Pancreas (tissue), 10 donors: ENCODE measurements at regions not wholly inside any gene's neighbourhood (a gene's known extent, or its start where the extent isn't known, plus 50 kb on each side); places are given as distances from the start of the nearest gene placed in this dataset.

Source experiments
- ATAC-seq, 4 donors: fragments of 200-7000 bp; cut with Tn5 transposase; one replicate each; pipeline versions ENCODE4 v1.8.0 to v1.9.1; 2020; ENCODE audit warnings: mild to moderate bottlenecking in 4 of 4, moderate library complexity in 4 of 4
- DNase-seq, 6 donors: peaks; one replicate each; pipeline ENCODE4 v3.0.0-alpha.2; 2020
- FAIRE-seq: peaks from 2 replicates; lab custom pipeline; 2012; peaks lifted over from hg19 to GRCh38; lab: Jason Lieb, UNC
- H3K27ac ChIP-seq, 4 donors: fragments of 200-600 bp; sonication (generic); 1 replicate in 3 of 4; 2 replicates in 1 of 4; pipeline versions ENCODE4 v1.5.0 to v1.8.0; 2020
- H3K27me3 ChIP-seq, 4 donors: fragments of 200-600 bp; one replicate each; pipeline ENCODE4 v1.8.0; 2021
- H3K36me3 ChIP-seq, 3 donors: fragments of 200-600 bp; sonication (generic) in 1 of 3; one replicate each; pipeline versions ENCODE4 v1.5.0 to v1.8.0; 2020 to 2021
- H3K4me1 ChIP-seq, 3 donors: fragments of 200-600 bp; one replicate each; pipeline ENCODE4 v1.8.0; 2021
- H3K4me3 ChIP-seq, 4 donors: fragments of 200-600 bp; sonication (generic) in 2 of 4; one replicate each; pipeline versions ENCODE4 v1.5.0 to v1.8.0; 2020 to 2021
- H3K9me3 ChIP-seq, 4 donors: fragments of 200-600 bp; one replicate each; pipeline ENCODE4 v1.8.0; 2021
- WGBS, 2 donors: extraction: QIAGEN DNeasy Blood & Tissue Kit; methylation state at CpG; one replicate each; pipeline ENCODE4 v1.1.7; 2013; 5-methylcytosine and 5-hydroxymethylcytosine counted together
- intact Hi-C, 3 donors: fragments of 100-400 bp; cut with DNase I; formaldehyde crosslinking; loops; one replicate each; pipeline versions ENCODE4 v1.11.1 to v1.14.2; 2022
- TF ChIP-seq, protein P1 (sequence below), 4 donors: fragments of 200-600 bp; sonication (generic) in 3 of 4; IDR thresholded peaks; one replicate each; pipeline versions ENCODE4 v1.5.0 to v1.8.0; 2021; ENCODE audit warnings: antibody characterized with exemption in 4 of 4
- donor health status: healthy with polysubstance abuse.
- donor health status: DM: no; HTN: no; CAD: no; lungs with moderate emphysema.
- donor health status: DM: no; HTN: no; CAD: no.
- donor health status: control.
- donor health status: control.
- donor health status: Bipolar disorder and iron deficiency.
- donor health status: DM: yes; HTN: yes; CAD: no.
- donor health status: DM: no; HTN: no; CAD: no.
- donor health status: DM: no; HTN: no; CAD: no.
- donor health status: DM: yes; HTN: yes; CAD: no.

- TF ChIP-seq, protein P1, sequence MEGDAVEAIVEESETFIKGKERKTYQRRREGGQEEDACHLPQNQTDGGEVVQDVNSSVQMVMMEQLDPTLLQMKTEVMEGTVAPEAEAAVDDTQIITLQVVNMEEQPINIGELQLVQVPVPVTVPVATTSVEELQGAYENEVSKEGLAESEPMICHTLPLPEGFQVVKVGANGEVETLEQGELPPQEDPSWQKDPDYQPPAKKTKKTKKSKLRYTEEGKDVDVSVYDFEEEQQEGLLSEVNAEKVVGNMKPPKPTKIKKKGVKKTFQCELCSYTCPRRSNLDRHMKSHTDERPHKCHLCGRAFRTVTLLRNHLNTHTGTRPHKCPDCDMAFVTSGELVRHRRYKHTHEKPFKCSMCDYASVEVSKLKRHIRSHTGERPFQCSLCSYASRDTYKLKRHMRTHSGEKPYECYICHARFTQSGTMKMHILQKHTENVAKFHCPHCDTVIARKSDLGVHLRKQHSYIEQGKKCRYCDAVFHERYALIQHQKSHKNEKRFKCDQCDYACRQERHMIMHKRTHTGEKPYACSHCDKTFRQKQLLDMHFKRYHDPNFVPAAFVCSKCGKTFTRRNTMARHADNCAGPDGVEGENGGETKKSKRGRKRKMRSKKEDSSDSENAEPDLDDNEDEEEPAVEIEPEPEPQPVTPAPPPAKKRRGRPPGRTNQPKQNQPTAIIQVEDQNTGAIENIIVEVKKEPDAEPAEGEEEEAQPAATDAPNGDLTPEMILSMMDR (IDR thresholded peaks at IDR 0.05): no peak
- intact Hi-C loops: no loop called here
- ATAC-seq: no peak
- no peak for FAIRE-seq
- H3K9me3 ChIP-seq: no peaks in the 10 kb centered on the region
- H3K36me3 ChIP-seq: no peaks in the 10 kb centered on the region
- no peak for DNase-seq
- H3K4me1 ChIP-seq: no peaks in the 10 kb centered on the region
- no peaks in the 10 kb centered on the region for H3K27me3 ChIP-seq
- WGBS, 2 donors: 44 to 49% methylated on average over 5 of the region's 5 CpGs
- H3K27ac ChIP-seq: no peak overlapping the region
- no peak overlapping the region for H3K4me3 ChIP-seq
Observed at GRCh38 chr3:10672422-10672821, 143.6 kb upstream of the SLC6A11 start.

DNA sequence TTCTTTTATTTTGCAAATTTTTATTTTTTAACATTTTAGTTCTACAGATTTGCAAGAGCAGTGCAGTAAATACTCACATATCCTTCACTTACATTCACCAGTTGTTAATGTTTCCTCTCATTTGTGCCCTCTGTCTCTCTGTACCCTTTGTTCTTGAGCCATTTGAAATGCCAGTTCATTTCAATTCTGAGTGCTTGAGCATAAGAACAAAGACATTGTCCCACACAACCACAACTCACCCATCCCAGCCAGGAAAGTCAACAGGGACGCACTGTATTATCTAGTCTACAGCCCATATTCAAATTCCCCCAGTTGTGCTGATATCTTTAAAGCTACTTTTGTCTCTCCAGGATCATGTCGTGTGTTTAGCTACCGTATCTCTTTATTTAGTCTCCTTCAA is 141.4 kb upstream of the SLC6A11 start:
- no peak for ATAC-seq
- Histone ChIP-seq H3K4me1 (no peaks in the 10 kb centered on the region), H3K9me3 (no peaks in the 10 kb centered on the region), H3K36me3 (no peaks in the 10 kb centered on the region), H3K27me3 (no peaks in the 10 kb centered on the region), H3K27ac (no peak overlapping the region), H3K4me3 (no peak overlapping the region)
- intact Hi-C loops: no loop called here
- TF ChIP-seq, protein P1 (IDR thresholded peaks at IDR 0.05): no peak
- no peak for DNase-seq
- no peak for FAIRE-seq
- WGBS, 2 donors: 50 to 55% methylated on average over 3 of the region's 3 CpGs

GRCh38 chr3:10676905-10677304 is 139.1 kb upstream of the SLC6A11 start:
- 45 to 75% methylated on average over 1 of the region's 1 CpG for WGBS, 2 donors
- intact Hi-C loops: no loop called here

DNA sequence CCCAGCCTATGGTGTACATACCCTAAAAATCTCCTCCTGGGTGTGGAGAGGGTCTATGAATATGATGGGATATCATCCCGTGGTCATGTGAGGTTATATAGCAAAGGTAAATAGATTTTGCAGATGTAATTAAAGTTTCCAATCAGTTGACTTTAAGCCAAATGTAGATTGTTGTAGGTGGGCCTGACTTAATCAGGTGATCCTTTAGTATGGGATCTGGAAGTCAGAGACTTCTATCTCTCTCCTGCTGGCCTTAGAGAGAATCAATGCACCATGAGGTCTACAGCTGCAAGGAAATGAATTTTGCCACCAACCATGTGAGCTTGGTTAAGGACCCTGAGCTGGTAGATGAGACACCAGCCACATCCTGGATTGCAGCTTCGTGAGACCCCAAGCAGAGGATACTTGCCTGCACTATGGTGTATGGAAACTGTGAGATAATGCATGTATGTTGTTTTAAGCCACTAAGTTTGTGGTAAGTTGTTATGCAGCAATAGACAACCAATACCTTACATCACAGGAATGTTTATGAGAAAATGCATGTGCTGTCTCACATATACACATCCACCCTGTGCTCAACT is 137.1 kb upstream of the SLC6A11 start:
- Histone ChIP-seq H3K36me3 (no peaks in the 10 kb centered on the region), H3K27me3 (no peaks in the 10 kb centered on the region), H3K9me3 (no peaks in the 10 kb centered on the region), H3K27ac (no peak overlapping the region), H3K4me1 (no peaks in the 10 kb centered on the region), H3K4me3 (no peak overlapping the region)
- intact Hi-C loops: no loop called here
- DNase-seq: no peak
- TF ChIP-seq, protein P1 (IDR thresholded peaks at IDR 0.05): no peak
- FAIRE-seq: no peak
- WGBS, 2 donors: 45 to 54% methylated on average over 2 of the region's 2 CpGs
- ATAC-seq: no peak

More at GRCh38 chr3:10676905-10677304, 139.1 kb upstream of the SLC6A11 start:
- FAIRE-seq (no peak), DNase-seq (no peak), ATAC-seq (no peak)
- Histone ChIP-seq H3K27me3 (no peaks in the 10 kb centered on the region), H3K4me3 (no peak overlapping the region), H3K4me1 (no peaks in the 10 kb centered on the region), H3K27ac (no peak overlapping the region), H3K36me3 (no peaks in the 10 kb centered on the region), H3K9me3 (no peaks in the 10 kb centered on the region)
- TF ChIP-seq, protein P1 (IDR thresholded peaks at IDR 0.05): no peak

DNA sequence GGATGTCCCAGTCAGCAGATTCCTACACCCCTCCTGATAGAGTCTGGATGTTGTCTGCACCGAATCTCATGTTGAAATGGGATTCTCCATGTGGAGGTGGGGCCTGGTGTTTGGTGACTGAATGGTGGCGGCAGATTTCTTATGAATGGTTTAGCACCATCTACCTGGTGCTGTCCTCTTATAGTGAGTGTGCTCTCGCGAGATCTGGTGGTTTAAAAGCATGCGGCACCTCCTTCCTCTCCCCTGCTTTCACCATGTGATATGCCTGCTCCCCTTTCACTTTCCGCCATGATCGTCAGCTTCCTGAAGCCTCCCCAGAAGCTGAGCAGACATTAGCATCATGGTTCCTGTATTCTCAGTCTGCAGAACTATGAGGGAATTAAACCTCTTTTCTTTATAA is 135.2 kb upstream of the SLC6A11 start:
- intact Hi-C loops: no loop called here
- WGBS, 2 donors: 72 to 85% methylated on average over 7 of the region's 7 CpGs
- no peak for FAIRE-seq

More for the DNA sequence above, 135.2 kb upstream of the SLC6A11 start:
- no peaks in the 10 kb centered on the region for H3K27me3 ChIP-seq
- H3K4me1 ChIP-seq: no peaks in the 10 kb centered on the region
- no peaks in the 10 kb centered on the region for H3K36me3 ChIP-seq
- H3K4me3 ChIP-seq: no peak overlapping the region
- TF ChIP-seq, protein P1 (IDR thresholded peaks at IDR 0.05): no peak
- H3K27ac ChIP-seq: no peak overlapping the region
- DNase-seq: no peak
- ATAC-seq: no peak
- no peaks in the 10 kb centered on the region for H3K9me3 ChIP-seq
